ENCODE measurements at regions not wholly inside any gene's neighbourhood (a gene's known extent, or its start where the extent isn't known, plus 50 kb on each side); places are given as distances from the start of the nearest gene placed in this dataset.
"Not testable (repeated sequence)": the region's sequence is repeated elsewhere in the genome, so short reads cannot be mapped to it uniquely, and the experiment has no call there.

GRCh38 chr2:106284691-106285202, 90.6 kb upstream of the UXS1 start (continued):
- no peak for TF ChIP-seq TP53 (CRISPR knock-in tag; IDR thresholded peaks at IDR 0.05)
- TF ChIP-seq PRRX2 (CRISPR knock-in tag; IDR thresholded peaks at IDR 0.05), result no peak

GRCh38 chr2:106284255-106284654, 90.2 kb upstream of the UXS1 start:
- no peaks in the 10 kb centered on the region for H3K9me3 Mint-ChIP-seq
- TF ChIP-seq HMGA2 (CRISPR knock-in tag; IDR thresholded peaks at IDR 0.05) (no peak), NFATC4 (CRISPR knock-in tag; IDR thresholded peaks at IDR 0.05) (no peak), CREM (CRISPR knock-in tag; IDR thresholded peaks at IDR 0.05) (no peak)
- no peak overlapping the region for H3K4me3 Mint-ChIP-seq
- no peaks in the 10 kb centered on the region for H3K27me3 Mint-ChIP-seq (ENCODE audit: low read depth)
- H3K4me1 Mint-ChIP-seq, result peaks cover 10% of the 10 kb centered on the region
- no peaks in the 10 kb centered on the region for H3K36me3 Mint-ChIP-seq
- ATAC-seq (no peak), DNase-seq (ENCODE audit: low spot score) (no peak)
- ChIA-PET CTCF (no interaction called here), POLR2A (no interaction called here)
- H3K27ac Mint-ChIP-seq, result no peak overlapping the region

GRCh38 chr2:106283228-106284152, 89.4 kb upstream of the UXS1 start:
- H3K4me3 Mint-ChIP-seq, POLR2A ChIA-PET: not testable (repeated sequence)

GRCh38 chr2:106282462-106283170, 88.5 kb upstream of the UXS1 start:
- Mint-ChIP-seq H3K36me3 (no peaks in the 10 kb centered on the region), H3K27me3 (ENCODE audit: low read depth) (no peaks in the 10 kb centered on the region), H3K4me1 (peaks cover 10% of the 10 kb centered on the region), H3K9me3 (no peaks in the 10 kb centered on the region), H3K4me3 (no peak overlapping the region), H3K27ac (no peak overlapping the region)
- POLR2A ChIA-PET, result no interaction called here
- DNase-seq (ENCODE audit: low spot score) (no peak), ATAC-seq (no peak)
- CTCF ChIA-PET, result no interaction called here
- TF ChIP-seq FOXP4 (CRISPR knock-in tag; IDR thresholded peaks at IDR 0.05) (no peak), JUN (CRISPR knock-in tag; IDR thresholded peaks at IDR 0.05) (no peak)

More at GRCh38 chr2:106283228-106284152, 89.4 kb upstream of the UXS1 start:
- ATAC-seq; H3K9me3 Mint-ChIP-seq; CTCF ChIA-PET; DNase-seq (ENCODE audit: low spot score); H3K36me3 Mint-ChIP-seq; H3K27ac Mint-ChIP-seq; H3K27me3 Mint-ChIP-seq (ENCODE audit: low read depth); H3K4me1 Mint-ChIP-seq: not testable (repeated sequence)

- H3K4me3 Mint-ChIP-seq; H3K27ac Mint-ChIP-seq; CTCF ChIA-PET; H3K9me3 Mint-ChIP-seq; H3K4me1 Mint-ChIP-seq; H3K27me3 Mint-ChIP-seq (ENCODE audit: low read depth); DNase-seq (ENCODE audit: low spot score); H3K36me3 Mint-ChIP-seq; POLR2A ChIA-PET: not testable (repeated sequence)
- ATAC-seq, result peak; percentile 73
Measured at GRCh38 chr2:106281907-106282430, 87.9 kb upstream of the UXS1 start.

- ATAC-seq, result no peak
- peaks cover 10% of the 10 kb centered on the region for H3K4me1 Mint-ChIP-seq
- DNase-seq (ENCODE audit: low spot score), result no peak
- no peaks in the 10 kb centered on the region for H3K27me3 Mint-ChIP-seq (ENCODE audit: low read depth)
- ChIA-PET CTCF (no interaction called here), POLR2A (no interaction called here)
- H3K27ac Mint-ChIP-seq, result no peak overlapping the region
- no peak overlapping the region for H3K4me3 Mint-ChIP-seq
- no peaks in the 10 kb centered on the region for H3K9me3 Mint-ChIP-seq
- no peaks in the 10 kb centered on the region for H3K36me3 Mint-ChIP-seq
- TF ChIP-seq ZNF423 (CRISPR knock-in tag; IDR thresholded peaks at IDR 0.05) (no peak), FOXK1 (CRISPR knock-in tag; IDR thresholded peaks at IDR 0.05) (no peak), PRRX2 (CRISPR knock-in tag; IDR thresholded peaks at IDR 0.05) (no peak), KAT7 (CRISPR knock-in tag; IDR thresholded peaks at IDR 0.05; ENCODE audit: borderline replicate concordance) (no peak), ZNF532 (CRISPR knock-in tag; IDR thresholded peaks at IDR 0.05; ENCODE audit: borderline replicate concordance) (no peak), RORB (CRISPR knock-in tag; IDR thresholded peaks at IDR 0.05) (no peak), JAZF1 (CRISPR knock-in tag; IDR thresholded peaks at IDR 0.05) (no peak), TCF7 (CRISPR knock-in tag; IDR thresholded peaks at IDR 0.05; ENCODE audit: low read depth) (no peak), ELF4 (CRISPR knock-in tag; IDR thresholded peaks at IDR 0.05; ENCODE audit: low read depth) (no peak), NR1H2 (CRISPR knock-in tag; IDR thresholded peaks at IDR 0.05) (no peak)
Measured at GRCh38 chr2:106280722-106281446, 86.8 kb upstream of the UXS1 start.
